Liver (tissue), 8 donors: ENCODE measurements at regions not wholly inside any gene's neighbourhood (a gene's known extent, or its start where the extent isn't known, plus 50 kb on each side); places are given as distances from the start of the nearest gene placed in this dataset.

Experiments used
- DNase-seq: peaks from one replicate; pipeline ENCODE4 v3.0.0-alpha.2; 2017; ENCODE audit warnings: low spot score
- H3K27ac ChIP-seq, 2 donors: one replicate each; pipeline ENCODE4 v1.7.0; 2013; ENCODE audit warnings: inconsistent platforms in 2 of 2, low read length in 2 of 2, control low read depth in 1 of 2, low read depth in 1 of 2, mild to moderate bottlenecking in 1 of 2
- H3K27me3 ChIP-seq, 4 donors: one replicate each; pipeline versions ENCODE4 v1.6.1 to v1.7.0; 2013; ENCODE audit warnings: low read length in 3 of 4, inconsistent platforms in 1 of 4, mild to moderate bottlenecking in 1 of 4, moderate library complexity in 1 of 4; ENCODE audit not compliant: control insufficient read depth in 4 of 4, insufficient read depth in 4 of 4
- H3K36me3 ChIP-seq, 4 donors: one replicate each; pipeline versions ENCODE4 v1.6.1 to v1.7.0; 2013; ENCODE audit warnings: low read length in 3 of 4, mild to moderate bottlenecking in 3 of 4, low read depth in 1 of 4, moderate library complexity in 1 of 4; ENCODE audit not compliant: control insufficient read depth in 4 of 4, insufficient read depth in 3 of 4
- H3K4me1 ChIP-seq, 4 donors: one replicate each; pipeline versions ENCODE4 v1.6.1 to v1.7.0; 2013; ENCODE audit warnings: low read length in 3 of 4, mild to moderate bottlenecking in 3 of 4, moderate library complexity in 1 of 4; ENCODE audit not compliant: control insufficient read depth in 4 of 4, insufficient read depth in 4 of 4
- H3K4me3 ChIP-seq, 3 donors: one replicate each; pipeline versions ENCODE4 v1.6.1 to v1.7.0; 2013; ENCODE audit warnings: low read length in 3 of 3, control low read depth in 1 of 3, low read depth in 1 of 3, mild to moderate bottlenecking in 1 of 3
- H3K9ac ChIP-seq, 2 donors: one replicate each; pipeline ENCODE4 v1.7.0; 2013; ENCODE audit warnings: low read length in 2 of 2, mild to moderate bottlenecking in 2 of 2, moderate library complexity in 2 of 2, control low read depth in 1 of 2, low read depth in 1 of 2
- H3K9me3 ChIP-seq, 4 donors: one replicate each; pipeline versions ENCODE4 v1.6.1 to v1.7.0; 2013; ENCODE audit warnings: low read length in 3 of 4; ENCODE audit not compliant: control insufficient read depth in 4 of 4
- EGR1 ChIP-seq, 2 donors: IDR thresholded peaks; 2 replicates each; pipeline ENCODE4 v1.6.1; 2016 to 2018; ENCODE audit warnings: antibody characterized with exemption in 2 of 2, low read depth in 2 of 2
- FOXA1 ChIP-seq: IDR thresholded peaks from 2 replicates; pipeline ENCODE4 v1.6.1; 2016; ENCODE audit warnings: antibody characterized with exemption
- FOXA2 ChIP-seq: IDR thresholded peaks from 2 replicates; pipeline ENCODE4 v1.6.1; 2016; ENCODE audit warnings: antibody characterized with exemption
- GABPA ChIP-seq, 2 donors: IDR thresholded peaks in 1 of 2; conservative IDR thresholded peaks in 1 of 2; 2 replicates each; pipeline ENCODE4 v1.6.1; 2016; ENCODE audit warnings: antibody characterized with exemption in 2 of 2, mild to moderate bottlenecking in 1 of 2, moderate library complexity in 1 of 2
- HNF4A ChIP-seq, 2 donors: conservative IDR thresholded peaks; 2 replicates each; pipeline ENCODE4 v1.6.1; 2016; ENCODE audit warnings: antibody characterized with exemption in 2 of 2, mild to moderate bottlenecking in 2 of 2
- HNF4G ChIP-seq: IDR thresholded peaks from 2 replicates; pipeline ENCODE4 v1.6.1; 2016; ENCODE audit warnings: antibody characterized with exemption
- JUND ChIP-seq, 2 donors: IDR thresholded peaks; 2 replicates each; pipeline ENCODE4 v1.6.1; 2016; ENCODE audit warnings: antibody characterized with exemption in 2 of 2
- NR2F2 ChIP-seq: IDR thresholded peaks from 2 replicates; pipeline ENCODE4 v1.6.1; 2016; ENCODE audit warnings: antibody characterized with exemption
- RAD21 ChIP-seq, 2 donors: IDR thresholded peaks; 2 replicates each; pipeline ENCODE4 v1.6.1; 2016; ENCODE audit warnings: antibody characterized with exemption in 2 of 2, mild to moderate bottlenecking in 2 of 2
- RXRA ChIP-seq, 2 donors: IDR thresholded peaks; 2 replicates each; pipeline ENCODE4 v1.6.1; 2017 to 2018; ENCODE audit warnings: antibody characterized with exemption in 2 of 2, mild to moderate bottlenecking in 1 of 2
- SP1 ChIP-seq: IDR thresholded peaks from 2 replicates; pipeline ENCODE4 v1.6.1; 2018; ENCODE audit warnings: antibody characterized with exemption, mild to moderate bottlenecking
- TAF1 ChIP-seq: conservative IDR thresholded peaks from 2 replicates; pipeline ENCODE4 v1.6.1; 2016; ENCODE audit warnings: antibody characterized with exemption, mild to moderate bottlenecking
- YY1 ChIP-seq: IDR thresholded peaks from 2 replicates; pipeline ENCODE4 v1.6.1; 2016; ENCODE audit warnings: antibody characterized with exemption, mild to moderate bottlenecking
- WGBS: extraction: QIAGEN DNeasy Blood & Tissue Kit; methylation state at CpG from one replicate; pipeline ENCODE4 v1.1.7; 2013; 5-methylcytosine and 5-hydroxymethylcytosine counted together
- TF ChIP-seq, protein P1 (sequence below): IDR thresholded peaks from 2 replicates; pipeline ENCODE4 v1.6.1; 2016; ENCODE audit warnings: antibody characterized with exemption
- TF ChIP-seq, protein P2 (sequence below): fragments of 150-350 bp; IDR thresholded peaks from 2 replicates; pipeline ENCODE4 v1.5.1; 2017; ENCODE audit warnings: improper control_type of control experiment, low read depth, low read length; ENCODE audit not compliant: missing input control
- TF ChIP-seq, protein P3 (sequence below): IDR thresholded peaks from 2 replicates; pipeline ENCODE4 v1.6.1; 2016; ENCODE audit warnings: antibody characterized with exemption
- TF ChIP-seq, protein P4 (sequence below): IDR thresholded peaks from 2 replicates; pipeline ENCODE4 v1.6.1; 2016; ENCODE audit warnings: antibody characterized with exemption
- donor health status: healthy.
- donor health status: healthy.
- donor health status: healthy.
- donor health status: healthy.
- donor health status: healthy.

DNA sequence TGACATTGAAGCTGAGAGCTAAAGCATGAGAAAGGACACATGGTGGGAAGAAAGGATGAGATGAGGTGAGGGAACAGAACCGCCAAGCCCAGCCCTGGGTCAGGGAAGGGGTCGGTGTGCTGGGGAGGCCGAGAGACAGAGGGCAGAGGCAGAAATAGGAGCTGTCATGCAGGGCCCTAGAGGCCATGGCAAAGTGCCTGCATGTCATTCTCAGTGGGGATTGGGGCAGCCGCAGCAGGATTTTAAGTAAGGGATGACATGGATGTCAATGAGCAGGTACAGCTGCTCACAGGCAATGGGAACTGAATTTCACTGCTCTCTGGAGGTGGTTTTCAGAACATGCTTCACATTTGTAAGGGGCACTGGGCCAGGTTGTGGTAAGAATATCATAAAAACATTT, 227.4 kb downstream of the RAB11FIP2 start:
- WGBS = 66% methylated on average over 4 of the region's 4 CpGs
- Histone ChIP-seq H3K4me3 (no peak overlapping the region), H3K27me3 (no peaks in the 10 kb centered on the region), H3K9me3 (no peaks in the 10 kb centered on the region), H3K36me3 (no peaks in the 10 kb centered on the region), H3K4me1 (no peaks in the 10 kb centered on the region), H3K9ac (no peak overlapping the region), H3K27ac (no peak overlapping the region)
- TF ChIP-seq, protein P1, sequence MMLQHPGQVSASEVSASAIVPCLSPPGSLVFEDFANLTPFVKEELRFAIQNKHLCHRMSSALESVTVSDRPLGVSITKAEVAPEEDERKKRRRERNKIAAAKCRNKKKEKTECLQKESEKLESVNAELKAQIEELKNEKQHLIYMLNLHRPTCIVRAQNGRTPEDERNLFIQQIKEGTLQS = no peak
- TF ChIP-seq YY1 (no peak), HNF4G (no peak), FOXA1 (no peak), EGR1 (IDR thresholded peaks at IDR 0.05; ENCODE audit: low read depth in 2 of 2) (no peak), TAF1 (no peak), SP1 (no peak)
- TF ChIP-seq, protein P2, sequence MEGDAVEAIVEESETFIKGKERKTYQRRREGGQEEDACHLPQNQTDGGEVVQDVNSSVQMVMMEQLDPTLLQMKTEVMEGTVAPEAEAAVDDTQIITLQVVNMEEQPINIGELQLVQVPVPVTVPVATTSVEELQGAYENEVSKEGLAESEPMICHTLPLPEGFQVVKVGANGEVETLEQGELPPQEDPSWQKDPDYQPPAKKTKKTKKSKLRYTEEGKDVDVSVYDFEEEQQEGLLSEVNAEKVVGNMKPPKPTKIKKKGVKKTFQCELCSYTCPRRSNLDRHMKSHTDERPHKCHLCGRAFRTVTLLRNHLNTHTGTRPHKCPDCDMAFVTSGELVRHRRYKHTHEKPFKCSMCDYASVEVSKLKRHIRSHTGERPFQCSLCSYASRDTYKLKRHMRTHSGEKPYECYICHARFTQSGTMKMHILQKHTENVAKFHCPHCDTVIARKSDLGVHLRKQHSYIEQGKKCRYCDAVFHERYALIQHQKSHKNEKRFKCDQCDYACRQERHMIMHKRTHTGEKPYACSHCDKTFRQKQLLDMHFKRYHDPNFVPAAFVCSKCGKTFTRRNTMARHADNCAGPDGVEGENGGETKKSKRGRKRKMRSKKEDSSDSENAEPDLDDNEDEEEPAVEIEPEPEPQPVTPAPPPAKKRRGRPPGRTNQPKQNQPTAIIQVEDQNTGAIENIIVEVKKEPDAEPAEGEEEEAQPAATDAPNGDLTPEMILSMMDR = no peak
- DNase-seq = no peak

DNA sequence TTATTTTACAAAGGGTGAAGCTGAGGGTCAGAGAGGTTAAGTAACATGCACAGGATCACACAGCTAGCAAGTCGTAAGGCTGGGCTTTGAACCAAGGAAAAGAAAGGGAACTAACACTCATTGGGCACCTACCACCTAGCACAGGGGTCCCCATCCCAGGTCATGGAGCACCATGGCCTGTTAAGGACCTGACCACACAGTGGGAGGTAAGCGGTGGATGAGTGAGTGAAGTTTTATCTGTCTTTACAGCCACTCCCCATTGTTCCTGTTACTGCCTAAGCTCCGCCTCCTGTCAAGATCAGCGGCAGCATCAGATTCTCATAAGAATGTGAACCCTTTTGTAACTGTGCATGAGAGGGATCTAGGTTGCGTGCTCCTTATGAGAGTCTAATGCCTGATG, 222.8 kb downstream of the RAB11FIP2 start:
- 73% methylated on average over 5 of the region's 5 CpGs for WGBS
- Histone ChIP-seq H3K4me1 (no peaks in the 10 kb centered on the region), H3K36me3 (no peaks in the 10 kb centered on the region), H3K9ac (no peak overlapping the region), H3K4me3 (no peak overlapping the region), H3K27me3 (no peaks in the 10 kb centered on the region), H3K27ac (no peak overlapping the region), H3K9me3 (no peaks in the 10 kb centered on the region)
- DNase-seq = no peak
- TF ChIP-seq HNF4G = no peak
- TF ChIP-seq RAD21 (IDR thresholded peaks at IDR 0.05) = no peak
- no peak for TF ChIP-seq GABPA (IDR thresholded peaks at IDR 0.05 in 1 of 2, conservative IDR thresholded peaks at IDR 0.05 in 1 of 2)
- TF ChIP-seq HNF4A (conservative IDR thresholded peaks at IDR 0.05) = no peak
- no peak for TF ChIP-seq NR2F2
- TF ChIP-seq SP1 = no peak
- TF ChIP-seq, protein P2 = no peak
- no peak for TF ChIP-seq FOXA1
- no peak for TF ChIP-seq FOXA2
- no peak for TF ChIP-seq EGR1 (IDR thresholded peaks at IDR 0.05; ENCODE audit: low read depth in 2 of 2)
- TF ChIP-seq, protein P3, sequence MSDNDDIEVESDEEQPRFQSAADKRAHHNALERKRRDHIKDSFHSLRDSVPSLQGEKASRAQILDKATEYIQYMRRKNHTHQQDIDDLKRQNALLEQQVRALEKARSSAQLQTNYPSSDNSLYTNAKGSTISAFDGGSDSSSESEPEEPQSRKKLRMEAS = no peak
- TF ChIP-seq, protein P1 = no peak
- TF ChIP-seq, protein P4, sequence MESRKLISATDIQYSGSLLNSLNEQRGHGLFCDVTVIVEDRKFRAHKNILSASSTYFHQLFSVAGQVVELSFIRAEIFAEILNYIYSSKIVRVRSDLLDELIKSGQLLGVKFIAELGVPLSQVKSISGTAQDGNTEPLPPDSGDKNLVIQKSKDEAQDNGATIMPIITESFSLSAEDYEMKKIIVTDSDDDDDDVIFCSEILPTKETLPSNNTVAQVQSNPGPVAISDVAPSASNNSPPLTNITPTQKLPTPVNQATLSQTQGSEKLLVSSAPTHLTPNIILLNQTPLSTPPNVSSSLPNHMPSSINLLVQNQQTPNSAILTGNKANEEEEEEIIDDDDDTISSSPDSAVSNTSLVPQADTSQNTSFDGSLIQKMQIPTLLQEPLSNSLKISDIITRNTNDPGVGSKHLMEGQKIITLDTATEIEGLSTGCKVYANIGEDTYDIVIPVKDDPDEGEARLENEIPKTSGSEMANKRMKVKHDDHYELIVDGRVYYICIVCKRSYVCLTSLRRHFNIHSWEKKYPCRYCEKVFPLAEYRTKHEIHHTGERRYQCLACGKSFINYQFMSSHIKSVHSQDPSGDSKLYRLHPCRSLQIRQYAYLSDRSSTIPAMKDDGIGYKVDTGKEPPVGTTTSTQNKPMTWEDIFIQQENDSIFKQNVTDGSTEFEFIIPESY = no peak
- TF ChIP-seq JUND (IDR thresholded peaks at IDR 0.05) = no peak
- TF ChIP-seq RXRA (IDR thresholded peaks at IDR 0.05) = no peak
- no peak for TF ChIP-seq YY1
